GM18909 (cell line): ENCODE measurements at regions not wholly inside any gene's neighbourhood (a gene's known extent, or its start where the extent isn't known, plus 50 kb on each side); places are given as distances from the start of the nearest gene placed in this dataset.

Experiments
- ATAC-seq: cut with Tn5 transposase; IDR thresholded peaks from one replicate; pipeline ENCODE4 v1.9.1; 2021; ENCODE audit warnings: mild to moderate bottlenecking; ENCODE audit not compliant: unreplicated experiment, poor library complexity

- no peak for ATAC-seq
Observed at GRCh38 chr6:41448256-41448655, 97.9 kb upstream of the FOXP4 start.

DNA sequence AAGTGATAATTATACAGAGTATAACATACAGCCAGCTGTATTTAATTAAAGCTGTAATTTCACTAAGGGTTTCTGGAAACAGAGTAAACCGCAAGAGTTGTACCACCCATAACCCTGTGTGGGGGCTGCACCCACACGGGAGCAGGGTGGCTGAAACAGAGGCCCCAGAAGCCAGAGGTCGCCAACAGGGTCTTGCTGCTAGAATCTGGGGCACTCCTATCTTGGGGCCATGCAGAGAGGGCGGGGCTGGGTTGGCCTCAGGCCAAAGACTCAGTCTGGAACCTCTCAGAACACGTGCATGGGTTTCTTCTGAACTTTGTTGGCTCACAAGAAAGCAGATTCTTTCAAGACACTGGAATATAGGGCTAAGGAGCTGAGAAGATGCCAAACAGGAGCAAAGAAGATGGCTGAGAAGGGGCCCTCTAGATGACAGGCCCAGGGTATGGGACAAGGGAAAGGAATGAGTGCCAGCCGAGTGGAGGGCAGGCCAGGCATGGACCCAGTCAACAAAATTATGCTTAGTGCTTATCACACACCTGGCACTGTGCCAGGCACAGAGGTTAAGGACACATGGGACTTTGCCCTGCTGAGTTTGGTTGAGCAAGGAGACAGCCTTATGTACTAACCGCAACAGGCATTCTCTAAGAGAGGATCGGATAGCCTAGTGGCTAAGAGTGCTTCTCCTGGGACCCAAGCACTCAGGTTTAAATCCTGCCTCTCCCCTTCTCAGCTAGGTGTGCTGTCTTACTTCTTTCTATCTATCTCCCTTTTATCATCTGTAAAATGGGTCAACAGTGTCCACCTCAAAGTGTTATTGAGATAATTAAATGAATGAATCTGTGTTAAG is 96.6 kb upstream of the FOXP4 start:
- ATAC-seq, result no peak

DNA sequence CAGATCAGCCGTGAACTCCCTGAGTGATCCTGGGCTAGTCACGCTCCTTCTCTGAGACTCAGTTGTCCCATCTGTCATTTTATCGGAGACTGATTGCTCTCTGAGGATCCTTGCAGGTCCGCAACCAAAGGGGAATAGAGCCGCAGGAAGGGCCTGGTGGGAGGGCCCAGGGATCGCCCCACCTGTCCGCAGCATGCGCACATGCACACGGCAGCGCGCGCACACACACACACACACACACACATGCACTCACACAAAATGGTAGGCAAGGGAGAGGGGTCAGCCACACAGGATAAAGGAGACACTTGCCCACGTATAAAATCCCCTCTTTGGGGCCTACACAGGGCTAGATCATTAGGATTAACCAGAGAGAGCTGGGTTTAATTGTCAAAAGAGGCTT is 95.6 kb upstream of the FOXP4 start:
- no peak for ATAC-seq

- ATAC-seq, result no peak
Observed at GRCh38 chr6:41451039-41451438, 95.1 kb upstream of the FOXP4 start.

DNA sequence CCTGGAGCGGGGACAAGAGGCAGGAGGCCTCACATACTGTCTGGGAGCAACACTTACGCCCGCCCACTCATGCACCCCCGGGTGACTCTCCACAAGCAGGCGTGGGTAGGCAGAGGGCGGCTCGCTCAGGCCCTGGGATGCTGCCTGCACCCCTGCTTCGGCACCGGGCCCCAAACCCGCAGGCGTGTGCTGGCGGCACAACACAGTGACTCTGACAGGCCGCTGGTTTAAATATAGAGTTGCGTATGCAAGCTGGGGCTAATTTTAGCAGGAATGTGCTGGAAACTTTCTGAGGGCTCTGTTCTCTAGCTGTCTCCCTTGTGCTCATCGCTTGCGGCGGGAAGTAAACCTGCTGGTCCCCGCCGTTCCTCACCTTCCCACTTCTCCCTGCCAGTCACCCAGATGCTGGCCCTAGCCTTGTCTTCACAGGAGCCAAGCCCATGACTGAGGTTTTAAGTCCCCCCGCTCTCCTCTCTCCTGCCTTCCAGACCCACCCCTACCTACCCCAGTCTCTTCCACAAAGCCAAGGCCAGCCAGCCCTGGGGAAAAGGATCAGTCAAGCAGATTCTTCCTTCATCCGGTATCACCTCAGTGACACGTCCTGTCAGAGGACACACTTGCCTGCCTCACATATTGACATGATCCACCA is 94.5 kb upstream of the FOXP4 start:
- ATAC-seq, result no peak

GRCh38 chr6:41452763-41453162 is 93.4 kb upstream of the FOXP4 start:
- ATAC-seq, result no peak

DNA sequence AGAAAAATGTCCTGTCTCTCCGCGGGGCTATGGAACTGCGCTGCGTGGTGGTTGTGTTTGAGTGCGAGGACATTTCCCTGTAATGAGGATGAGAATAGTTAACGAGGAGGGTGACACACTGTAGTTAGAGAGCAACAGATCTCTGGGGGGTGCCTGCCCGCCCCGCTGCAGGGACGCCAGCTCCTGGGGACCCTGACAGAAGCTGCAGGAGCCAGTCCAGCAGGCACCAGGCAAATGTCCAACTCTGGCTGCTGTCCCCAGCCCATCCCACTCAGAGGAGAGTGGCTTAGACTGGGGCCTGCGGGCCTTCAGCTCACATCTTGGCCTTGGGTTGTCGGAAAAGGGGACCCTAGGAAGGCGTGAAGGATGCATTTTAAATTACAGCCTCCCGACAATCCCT is 92.9 kb upstream of the FOXP4 start:
- no peak for ATAC-seq

DNA sequence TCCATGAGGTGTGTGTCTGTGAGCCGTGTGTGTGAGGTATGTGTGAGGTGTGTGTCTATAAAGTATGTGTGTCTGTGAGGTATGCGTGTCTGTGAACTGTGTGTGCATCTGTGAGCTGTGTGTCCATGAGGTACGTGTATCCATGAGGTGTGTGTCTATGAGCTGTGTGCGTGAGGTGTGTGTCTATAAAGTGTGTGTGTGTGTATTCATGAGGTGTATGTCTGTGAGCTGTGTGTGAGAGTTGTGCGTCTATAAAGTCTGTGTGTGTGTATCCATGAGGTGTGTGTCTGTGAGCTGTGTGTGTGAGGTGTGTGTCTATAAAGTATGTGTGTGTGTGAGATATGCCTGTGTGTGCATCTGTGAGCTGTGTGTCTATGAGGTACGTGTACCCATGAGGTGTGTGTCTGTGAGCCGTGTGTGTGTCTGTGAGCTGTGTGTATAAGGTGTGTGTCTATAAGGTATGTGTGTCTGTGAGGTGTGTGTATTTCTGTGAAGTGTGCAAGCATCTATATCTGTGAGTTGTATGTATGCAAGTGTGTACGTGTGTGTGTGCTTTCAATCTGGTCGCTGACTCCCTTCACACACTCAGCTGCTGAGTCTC is 91.9 kb upstream of the FOXP4 start:
- ATAC-seq, result no peak

GRCh38 chr6:41455410-41455809 is 90.8 kb upstream of the FOXP4 start:
- no peak for ATAC-seq

DNA sequence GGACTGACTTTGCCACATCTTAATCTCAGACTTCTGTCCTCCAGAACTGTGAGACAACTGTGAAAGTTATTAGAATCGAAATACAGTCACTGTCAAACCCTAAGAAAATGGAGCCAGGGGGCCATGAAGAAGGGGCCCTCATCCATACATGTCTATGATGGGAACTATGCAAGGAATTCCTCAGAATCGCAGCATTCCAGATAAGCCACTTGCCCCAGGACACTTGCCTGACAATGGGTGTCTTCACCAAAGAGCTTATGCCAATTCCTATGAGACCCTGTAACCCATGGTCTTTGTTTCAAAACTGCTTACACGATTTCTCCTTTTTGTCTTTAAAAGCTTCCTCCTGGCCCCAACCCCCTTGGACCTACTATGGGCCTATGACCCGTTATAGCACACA is 90.4 kb upstream of the FOXP4 start:
- no peak for ATAC-seq

- no peak for ATAC-seq
Observed at GRCh38 chr6:41457303-41457670, 88.9 kb upstream of the FOXP4 start.

- no peak for ATAC-seq
Observed at GRCh38 chr6:41459738-41460137, 86.4 kb upstream of the FOXP4 start.

DNA sequence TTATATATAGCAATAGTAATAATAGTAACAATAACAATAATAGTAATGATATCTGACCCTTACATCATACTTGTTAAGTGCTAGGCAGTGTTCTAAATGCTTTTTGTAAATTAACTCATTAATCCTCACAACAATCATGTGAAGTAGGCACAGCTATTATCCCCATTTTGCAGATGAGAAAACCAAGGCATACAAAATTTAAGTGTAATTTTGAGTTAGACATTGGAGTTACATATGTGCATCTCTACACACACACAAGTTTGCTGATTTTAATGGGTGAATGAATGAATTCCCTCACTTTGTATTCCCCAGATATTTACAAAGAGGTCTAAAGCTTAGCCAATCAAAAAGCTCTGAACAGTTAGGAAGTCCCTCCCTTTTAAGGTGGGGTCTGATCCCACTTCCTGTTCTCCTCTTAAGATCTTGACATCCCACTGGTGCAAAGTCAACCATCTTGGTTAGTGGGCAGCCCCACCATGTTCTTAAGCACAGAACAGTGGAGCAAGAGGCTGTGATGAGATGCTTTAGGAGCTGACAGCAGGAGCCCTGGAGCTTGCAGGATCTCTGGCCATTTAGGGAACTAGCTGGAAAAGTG is 85.3 kb upstream of the FOXP4 start:
- ATAC-seq, result no peak

- no peak for ATAC-seq
Observed at GRCh38 chr6:41462033-41462432, 84.1 kb upstream of the FOXP4 start.

GRCh38 chr6:41463062-41463930 is 82.9 kb upstream of the FOXP4 start:
- no peak for ATAC-seq

DNA sequence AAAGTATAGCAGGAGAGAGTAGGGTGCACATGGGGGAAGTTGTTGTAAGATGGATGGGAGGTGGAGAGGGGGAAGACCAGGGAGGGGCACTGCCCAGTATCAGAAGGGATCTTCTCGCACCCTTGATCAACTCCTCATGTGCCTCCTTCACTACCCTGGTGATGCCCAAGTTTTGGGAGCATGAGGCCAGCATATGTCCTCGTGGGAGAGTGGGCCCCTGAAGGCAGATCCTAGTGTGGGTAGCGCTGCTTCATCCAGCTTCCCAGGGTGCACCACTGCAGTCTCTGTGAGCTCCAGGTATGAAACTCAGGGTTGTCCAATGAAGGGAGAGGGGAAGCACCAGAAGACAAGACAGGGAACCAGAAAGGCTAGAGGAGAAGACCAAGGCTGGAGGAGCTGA is 82.2 kb upstream of the FOXP4 start:
- no peak for ATAC-seq

DNA sequence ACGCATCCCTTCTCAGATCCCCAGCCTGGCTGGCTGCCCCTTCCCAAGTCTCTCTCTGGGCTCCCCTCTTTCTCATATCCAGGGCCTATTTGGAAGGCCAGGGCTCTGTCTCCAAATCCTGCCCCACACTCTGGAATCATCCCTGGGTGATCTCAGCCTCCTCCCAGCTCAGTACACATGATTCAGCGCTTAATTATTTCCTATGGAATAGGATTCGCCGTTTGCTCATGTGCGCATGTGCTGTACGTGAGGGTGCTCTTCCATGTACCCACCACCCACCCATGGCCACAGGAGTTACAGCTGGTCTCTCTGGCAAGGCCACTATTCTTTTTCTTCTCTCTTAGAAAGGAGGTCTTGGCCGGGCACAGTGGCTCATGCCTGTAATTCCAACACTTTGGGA is 81.7 kb upstream of the FOXP4 start:
- ATAC-seq, result no peak

DNA sequence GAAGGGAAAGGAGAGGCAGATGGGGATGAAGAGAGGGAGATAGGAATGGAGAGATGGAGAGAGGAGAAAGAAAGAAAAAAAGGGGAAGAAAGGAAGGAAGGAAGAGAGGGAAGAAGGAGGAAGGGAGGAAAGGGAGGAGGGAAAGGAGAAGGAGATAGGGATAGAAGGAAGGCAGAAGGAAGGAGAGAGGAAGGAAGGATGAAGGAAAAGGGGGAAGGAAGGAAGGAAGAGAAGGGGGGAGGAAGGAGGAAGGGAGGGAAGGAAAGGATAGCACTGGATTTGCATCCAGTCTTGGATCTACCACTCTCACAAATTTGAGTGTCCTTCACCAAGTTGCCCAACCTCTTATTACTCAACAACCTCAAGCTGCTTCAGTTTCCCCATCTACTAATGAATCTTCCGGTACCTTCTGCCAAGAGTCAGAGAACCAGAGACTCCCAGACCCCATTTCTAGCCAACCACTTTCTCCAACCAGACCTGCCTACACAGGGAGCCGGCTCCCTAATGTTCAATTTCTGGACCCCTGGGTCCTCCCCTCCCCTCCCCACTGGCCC is 79.7 kb upstream of the FOXP4 start:
- ATAC-seq, result no peak

GRCh38 chr6:41467061-41467460 is 79.1 kb upstream of the FOXP4 start:
- ATAC-seq, result no peak
